ENCODE measurements at regions not wholly inside any gene's neighbourhood (a gene's known extent, or its start where the extent isn't known, plus 50 kb on each side); places are given as distances from the start of the nearest gene placed in this dataset.
A peak's percentile ranks its signal among the peaks of the same experiment; 100 is the strongest.

DNA sequence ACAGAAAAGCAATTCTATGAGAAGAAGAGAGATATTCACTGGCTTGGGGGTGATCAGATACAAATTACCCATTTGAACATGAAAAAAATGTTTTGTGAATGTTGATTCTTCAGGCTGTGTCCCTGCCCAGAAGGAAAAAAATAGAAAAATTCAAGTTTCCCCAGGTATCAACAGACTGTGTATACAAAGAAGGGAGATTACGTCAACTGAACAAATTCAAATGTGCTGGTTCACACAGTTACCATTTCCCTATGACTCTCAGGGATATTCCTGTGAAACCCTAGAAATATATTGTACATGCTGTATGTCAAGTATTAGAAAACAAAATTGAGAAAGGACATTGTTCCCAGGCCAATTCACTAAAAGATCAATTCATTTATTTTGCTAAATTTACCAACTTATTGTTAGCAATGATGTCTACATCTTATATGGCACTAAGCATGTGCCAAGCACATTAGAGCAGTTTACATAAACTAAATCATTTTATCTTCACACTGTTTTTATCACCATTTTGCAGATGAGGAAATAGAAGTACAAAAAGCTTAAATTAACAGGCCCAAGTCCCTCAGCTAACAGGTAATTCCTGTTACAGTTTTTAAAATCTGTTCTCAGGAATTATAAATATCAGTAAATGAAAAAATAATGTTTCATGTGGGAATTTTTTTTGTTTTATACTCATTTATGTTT is 306.7 kb upstream of the ROBO2 start:
- no peaks in the 10 kb centered on the region for H3K27me3 Mint-ChIP-seq (ENCODE audit: unreplicated experiment)
- TF ChIP-seq, protein P1, sequence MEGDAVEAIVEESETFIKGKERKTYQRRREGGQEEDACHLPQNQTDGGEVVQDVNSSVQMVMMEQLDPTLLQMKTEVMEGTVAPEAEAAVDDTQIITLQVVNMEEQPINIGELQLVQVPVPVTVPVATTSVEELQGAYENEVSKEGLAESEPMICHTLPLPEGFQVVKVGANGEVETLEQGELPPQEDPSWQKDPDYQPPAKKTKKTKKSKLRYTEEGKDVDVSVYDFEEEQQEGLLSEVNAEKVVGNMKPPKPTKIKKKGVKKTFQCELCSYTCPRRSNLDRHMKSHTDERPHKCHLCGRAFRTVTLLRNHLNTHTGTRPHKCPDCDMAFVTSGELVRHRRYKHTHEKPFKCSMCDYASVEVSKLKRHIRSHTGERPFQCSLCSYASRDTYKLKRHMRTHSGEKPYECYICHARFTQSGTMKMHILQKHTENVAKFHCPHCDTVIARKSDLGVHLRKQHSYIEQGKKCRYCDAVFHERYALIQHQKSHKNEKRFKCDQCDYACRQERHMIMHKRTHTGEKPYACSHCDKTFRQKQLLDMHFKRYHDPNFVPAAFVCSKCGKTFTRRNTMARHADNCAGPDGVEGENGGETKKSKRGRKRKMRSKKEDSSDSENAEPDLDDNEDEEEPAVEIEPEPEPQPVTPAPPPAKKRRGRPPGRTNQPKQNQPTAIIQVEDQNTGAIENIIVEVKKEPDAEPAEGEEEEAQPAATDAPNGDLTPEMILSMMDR (IDR thresholded peaks at IDR 0.05; ENCODE audit: unreplicated experiment), result no peak
- no peaks in the 10 kb centered on the region for H3K4me1 Mint-ChIP-seq (ENCODE audit: unreplicated experiment)
- DNase-seq (ENCODE audit: low spot score), result no peak
- no peak overlapping the region for H3K4me3 Mint-ChIP-seq (ENCODE audit: unreplicated experiment)
- no peaks in the 10 kb centered on the region for H3K9me3 Mint-ChIP-seq (ENCODE audit: unreplicated experiment)
- no peaks in the 10 kb centered on the region for H3K36me3 Mint-ChIP-seq (ENCODE audit: low read depth, unreplicated experiment)
- no peak overlapping the region for H3K27ac Mint-ChIP-seq (ENCODE audit: unreplicated experiment)

DNA sequence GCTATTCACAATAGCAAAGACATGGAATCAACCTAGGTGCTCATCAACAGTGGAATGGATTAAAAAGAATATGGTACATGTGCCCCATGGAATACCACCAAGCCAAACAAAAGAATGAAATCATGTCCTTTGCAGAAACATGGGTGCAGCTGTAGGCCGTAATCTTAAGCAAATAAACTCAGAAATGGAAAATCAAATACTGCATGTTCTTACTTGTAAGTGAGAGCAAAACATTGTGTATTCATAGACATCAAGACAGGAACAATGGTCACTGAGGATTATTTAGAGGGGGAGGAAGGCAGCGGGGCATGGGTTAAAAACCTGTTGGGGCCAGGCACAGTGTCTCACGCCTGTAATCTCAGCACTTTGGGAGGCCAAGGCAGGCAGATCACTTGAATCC is 304.7 kb upstream of the ROBO2 start:
- H3K27ac Mint-ChIP-seq (ENCODE audit: unreplicated experiment), result no peak overlapping the region
- H3K4me3 Mint-ChIP-seq (ENCODE audit: unreplicated experiment), result no peak overlapping the region
- no peaks in the 10 kb centered on the region for H3K27me3 Mint-ChIP-seq (ENCODE audit: unreplicated experiment)
- H3K9me3 Mint-ChIP-seq (ENCODE audit: unreplicated experiment), result no peaks in the 10 kb centered on the region
- TF ChIP-seq, protein P1 (IDR thresholded peaks at IDR 0.05; ENCODE audit: unreplicated experiment), result no peak
- no peaks in the 10 kb centered on the region for H3K36me3 Mint-ChIP-seq (ENCODE audit: low read depth, unreplicated experiment)
- H3K4me1 Mint-ChIP-seq (ENCODE audit: unreplicated experiment), result no peaks in the 10 kb centered on the region
- DNase-seq (ENCODE audit: low spot score), result no peak

DNA sequence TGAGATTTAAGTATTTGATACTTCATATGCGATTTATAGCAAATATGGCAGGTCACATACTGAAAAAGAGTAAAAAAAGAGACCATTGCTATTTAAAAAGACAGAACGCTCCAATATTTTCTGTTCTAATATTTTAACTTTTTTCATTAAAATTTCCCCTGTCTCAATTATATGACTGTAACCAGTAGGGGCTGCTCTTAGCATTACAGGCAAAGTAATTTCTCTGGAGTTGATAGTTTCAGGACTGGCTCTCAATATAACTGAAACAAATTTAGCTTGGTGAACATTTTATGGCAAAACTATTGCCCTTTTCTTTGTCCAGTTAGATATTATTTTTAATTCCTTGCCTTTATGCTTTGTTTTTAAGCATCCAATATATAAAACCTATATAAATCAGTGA is 286.3 kb upstream of the ROBO2 start:
- no peak overlapping the region for H3K4me3 Mint-ChIP-seq (ENCODE audit: unreplicated experiment)
- H3K9me3 Mint-ChIP-seq (ENCODE audit: unreplicated experiment), result no peaks in the 10 kb centered on the region
- H3K4me1 Mint-ChIP-seq (ENCODE audit: unreplicated experiment), result no peaks in the 10 kb centered on the region
- H3K36me3 Mint-ChIP-seq (ENCODE audit: low read depth, unreplicated experiment), result no peaks in the 10 kb centered on the region
- no peaks in the 10 kb centered on the region for H3K27me3 Mint-ChIP-seq (ENCODE audit: unreplicated experiment)
- no peak for DNase-seq (ENCODE audit: low spot score)
- no peak overlapping the region for H3K27ac Mint-ChIP-seq (ENCODE audit: unreplicated experiment)
- TF ChIP-seq, protein P1 (IDR thresholded peaks at IDR 0.05; ENCODE audit: unreplicated experiment), result peak; percentile 39

DNA sequence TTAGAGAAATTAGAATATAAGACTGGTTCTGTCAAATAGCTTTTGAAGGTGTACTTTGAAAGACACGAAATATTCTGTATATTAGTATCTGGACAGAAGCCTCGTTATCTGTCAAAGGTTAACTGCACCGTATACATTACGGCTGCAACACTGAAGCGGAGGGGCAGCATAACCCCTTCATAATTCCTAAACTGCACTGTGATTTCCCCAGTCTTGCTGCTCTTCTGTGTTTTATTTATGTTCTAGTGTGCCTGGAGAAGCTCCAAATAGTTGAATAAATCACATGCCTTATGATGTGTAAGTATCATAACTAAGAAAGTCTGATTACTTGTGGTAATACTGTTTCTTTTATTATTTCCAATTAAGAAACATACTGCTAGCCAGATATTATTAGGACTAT is 285.7 kb upstream of the ROBO2 start:
- no peak for DNase-seq (ENCODE audit: low spot score)
- Mint-ChIP-seq H3K4me3 (ENCODE audit: unreplicated experiment) (no peak overlapping the region), H3K9me3 (ENCODE audit: unreplicated experiment) (no peaks in the 10 kb centered on the region), H3K4me1 (ENCODE audit: unreplicated experiment) (no peaks in the 10 kb centered on the region), H3K36me3 (ENCODE audit: low read depth, unreplicated experiment) (no peaks in the 10 kb centered on the region), H3K27ac (ENCODE audit: unreplicated experiment) (no peak overlapping the region), H3K27me3 (ENCODE audit: unreplicated experiment) (no peaks in the 10 kb centered on the region)
- TF ChIP-seq, protein P1 (IDR thresholded peaks at IDR 0.05; ENCODE audit: unreplicated experiment), result no peak

DNA sequence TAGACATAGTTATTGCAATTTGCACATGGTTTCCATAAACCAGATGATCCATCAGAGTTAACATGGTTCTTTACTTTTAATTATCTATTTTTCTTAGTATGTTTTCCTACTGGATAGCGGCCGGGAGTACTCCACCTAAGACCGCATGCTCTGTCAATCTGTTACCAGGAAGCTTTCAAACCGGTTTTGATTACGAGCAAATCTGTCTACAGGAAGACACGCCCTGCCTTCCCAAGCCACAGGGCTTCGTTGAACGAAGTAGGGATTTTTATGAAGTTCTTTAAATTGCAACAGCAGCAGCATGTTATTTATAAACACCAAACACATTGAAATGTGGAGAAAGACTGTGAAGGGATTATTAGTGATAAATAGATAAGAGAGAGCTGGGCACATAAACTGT is 283.3 kb upstream of the ROBO2 start:
- Mint-ChIP-seq H3K4me3 (ENCODE audit: unreplicated experiment) (no peak overlapping the region), H3K27me3 (ENCODE audit: unreplicated experiment) (no peaks in the 10 kb centered on the region), H3K9me3 (ENCODE audit: unreplicated experiment) (no peaks in the 10 kb centered on the region), H3K27ac (ENCODE audit: unreplicated experiment) (no peak overlapping the region), H3K36me3 (ENCODE audit: low read depth, unreplicated experiment) (no peaks in the 10 kb centered on the region), H3K4me1 (ENCODE audit: unreplicated experiment) (no peaks in the 10 kb centered on the region)
- DNase-seq (ENCODE audit: low spot score), result no peak
- TF ChIP-seq, protein P1 (IDR thresholded peaks at IDR 0.05; ENCODE audit: unreplicated experiment), result no peak

Measured in endothelial cell (in vitro differentiated cells).